Posterior cingulate gyrus (tissue), 11 donors: ENCODE measurements at regions not wholly inside any gene's neighbourhood (a gene's known extent, or its start where the extent isn't known, plus 50 kb on each side); places are given as distances from the start of the nearest gene placed in this dataset.
"Not testable (repeated sequence)": the region's sequence is repeated elsewhere in the genome, so short reads cannot be mapped to it uniquely, and the experiment has no call there.

ENCODE experiments used
- DNase-seq, 10 donors: peaks; one replicate each; pipeline versions ENCODE4 v3.0.0 to v3.0.0-alpha.2; 2020 to 2021; ENCODE audit warnings: mixed read lengths in 3 of 10
- intact Hi-C: fragments of 100-400 bp; cut with DNase I; formaldehyde crosslinking; loops from one replicate; pipeline ENCODE4 v1.15.1; 2023

DNA sequence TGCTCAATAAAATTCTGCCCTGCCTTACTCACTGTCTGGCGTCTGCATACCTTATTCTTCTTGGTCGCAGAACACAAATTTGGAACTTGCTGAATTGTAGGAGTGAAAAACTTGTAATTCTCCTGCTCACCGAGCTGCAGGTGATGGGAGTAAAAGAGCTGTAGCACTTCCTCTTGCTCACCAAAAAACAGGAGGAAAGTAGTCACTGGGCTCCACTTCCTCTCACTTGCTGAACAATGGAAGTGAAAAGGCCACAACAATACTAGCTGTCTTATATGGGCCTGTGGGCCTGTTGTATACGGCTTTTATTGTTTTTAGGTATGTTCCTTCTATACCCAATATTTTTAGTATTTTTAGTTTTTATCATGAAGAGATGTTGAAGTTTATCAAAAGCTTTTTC is 978.7 kb downstream of the SLITRK5 start:
- no peak for DNase-seq
- intact Hi-C loops = no loop called here

- intact Hi-C loops = no loop called here
- DNase-seq = no peak
Measured at GRCh38 chr13:88651531-88651930, 980.4 kb downstream of the SLITRK5 start.

GRCh38 chr13:88656751-88657150 is 985.6 kb downstream of the SLITRK5 start:
- intact Hi-C loops = no loop called here
- DNase-seq = no peak

DNA sequence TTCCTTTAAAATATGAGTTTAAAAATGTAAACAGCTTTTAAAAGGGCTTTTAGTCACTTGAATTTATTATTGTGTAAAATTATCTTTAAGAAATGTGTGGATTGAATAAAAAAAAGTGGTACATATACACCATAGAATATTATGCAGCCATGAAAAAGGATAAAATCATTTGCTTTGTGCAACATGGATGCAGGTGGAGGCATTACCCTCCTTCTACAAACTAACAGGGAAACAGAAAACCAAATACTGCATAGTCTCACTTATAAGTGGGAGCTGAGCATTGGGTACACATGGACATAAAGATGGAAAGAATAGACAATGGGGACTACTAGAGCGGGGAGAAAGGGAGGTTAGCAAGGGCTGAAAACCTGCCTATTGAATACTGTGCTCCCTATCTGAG is 999.3 kb downstream of the SLITRK5 start:
- no peak for DNase-seq
- intact Hi-C loops = no loop called here

- intact Hi-C loops = no loop called here
- no peak for DNase-seq
Measured at GRCh38 chr13:88674841-88675240, 1003.7 kb downstream of the SLITRK5 start.

DNA sequence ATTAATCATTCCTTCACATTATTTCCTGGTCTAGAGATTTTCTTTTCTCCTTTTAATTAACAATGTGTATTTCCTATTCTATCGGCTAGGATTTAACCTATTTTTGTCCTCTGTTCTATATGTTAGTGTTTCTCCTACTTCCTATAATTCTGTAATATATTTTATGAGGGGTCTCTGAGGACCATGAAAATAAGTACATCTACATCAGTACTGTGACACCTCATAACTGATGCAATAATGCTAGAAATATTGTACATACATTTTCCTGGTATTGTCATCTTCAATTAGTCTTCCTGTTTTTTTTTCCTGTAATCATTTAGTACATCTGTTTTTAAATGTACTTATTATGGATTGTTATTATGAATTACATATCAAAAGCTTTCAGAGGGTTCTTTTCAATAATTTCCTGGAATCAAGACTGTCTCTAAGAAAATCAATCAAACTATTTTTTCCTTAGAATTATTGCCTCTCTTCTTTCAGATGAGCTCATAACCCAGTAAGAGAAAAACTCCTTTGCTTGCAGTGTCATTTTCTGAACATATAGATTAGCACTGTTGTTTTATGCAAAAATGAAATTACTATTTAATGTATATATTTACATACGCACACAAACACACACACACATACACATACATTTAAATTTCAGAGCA is 1004.3 kb downstream of the SLITRK5 start:
- DNase-seq = no peak
- intact Hi-C loops = no loop called here

- intact Hi-C loops = no loop called here
- DNase-seq = no peak
Measured at GRCh38 chr13:88676016-88676415, 1004.8 kb downstream of the SLITRK5 start.

DNA sequence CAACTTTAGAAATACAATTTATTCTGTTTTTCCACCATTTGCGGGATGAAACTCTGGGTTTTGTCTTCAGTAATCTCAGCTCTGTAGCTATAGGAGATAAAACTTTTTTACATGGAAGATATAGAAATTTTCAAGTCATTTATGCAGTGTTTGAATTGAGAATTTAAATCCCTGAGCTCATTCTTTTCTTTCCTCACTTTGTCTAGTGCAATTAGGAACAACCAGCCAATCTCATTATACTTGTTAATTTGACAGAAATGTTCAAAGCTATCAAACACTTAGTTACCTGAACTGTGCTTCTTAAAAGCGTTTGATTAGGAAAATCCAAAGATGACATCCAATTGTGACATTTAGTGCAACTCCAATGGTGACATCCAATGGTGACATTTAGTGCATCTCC is 1014.3 kb downstream of the SLITRK5 start:
- intact Hi-C loops = no loop called here
- no peak for DNase-seq

GRCh38 chr13:88701551-88701950 is 1030.4 kb downstream of the SLITRK5 start:
- intact Hi-C loops = no loop called here
- DNase-seq = no peak

GRCh38 chr13:88704600-88705275 is 1033.6 kb downstream of the SLITRK5 start:
- intact Hi-C loops = no loop called here
- DNase-seq = no peak

DNA sequence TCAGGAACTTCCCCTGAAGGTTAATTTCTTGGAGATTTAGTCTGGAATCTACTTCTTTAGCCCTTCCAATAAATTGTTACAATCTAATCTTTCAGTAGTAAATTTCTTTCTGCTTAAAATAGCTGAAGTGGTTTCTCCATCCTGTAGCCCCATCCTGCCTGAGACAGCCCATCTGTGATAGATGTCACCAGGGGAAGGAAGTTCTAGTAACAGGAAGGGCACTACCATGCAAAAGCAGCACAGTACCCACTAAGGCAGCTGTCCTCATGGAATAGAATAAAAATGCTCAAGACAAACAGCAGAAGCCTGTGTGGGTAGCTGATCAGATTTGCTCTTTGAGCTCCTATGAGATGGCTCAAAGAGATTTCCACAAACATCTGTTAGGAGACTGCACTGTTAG is 1036.5 kb downstream of the SLITRK5 start:
- intact Hi-C loops = no loop called here
- DNase-seq = no peak

DNA sequence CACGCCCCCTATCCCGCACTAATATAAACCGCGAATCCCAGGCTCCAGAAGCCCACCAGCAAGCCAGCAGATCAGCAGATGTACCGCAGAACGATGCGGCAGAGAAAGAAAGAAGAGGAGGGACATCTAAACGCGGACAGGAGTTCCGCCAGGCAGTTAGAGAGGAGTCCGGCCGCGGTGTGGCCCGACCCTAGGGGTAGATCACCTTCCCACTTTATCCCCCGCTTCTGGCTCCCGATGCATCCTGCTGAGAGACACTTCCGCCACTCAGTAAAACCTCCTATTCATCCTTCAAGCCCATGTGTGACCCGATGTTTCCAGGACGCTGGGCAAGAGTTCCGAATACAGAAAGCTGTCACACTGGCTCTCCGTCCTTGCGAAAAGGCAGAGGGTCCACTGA is 1046.8 kb downstream of the SLITRK5 start:
- intact Hi-C loops = no loop called here
- peak in 3 of 10 donors; percentile 57 to 69 (median 68) for DNase-seq

DNA sequence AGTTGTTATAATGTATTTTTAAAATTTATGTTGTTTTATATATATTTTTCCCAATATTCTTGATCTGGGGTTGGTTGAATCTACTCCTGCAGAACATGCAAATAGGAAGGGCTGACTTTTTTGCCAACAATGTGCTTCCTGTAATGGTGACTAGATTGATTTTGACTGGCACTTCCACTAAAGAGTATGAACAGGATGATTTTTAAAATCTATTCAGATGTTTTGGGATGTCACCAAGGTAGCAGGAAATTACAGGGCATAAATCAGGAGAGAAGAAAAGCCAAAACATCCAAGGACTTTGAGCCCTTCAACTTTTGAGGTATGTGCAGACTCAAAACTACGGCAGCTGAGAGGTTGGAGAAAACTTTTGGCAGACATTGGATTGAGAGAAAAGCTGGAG is 1047.6 kb downstream of the SLITRK5 start:
- DNase-seq = no peak
- intact Hi-C loops = no loop called here

DNA sequence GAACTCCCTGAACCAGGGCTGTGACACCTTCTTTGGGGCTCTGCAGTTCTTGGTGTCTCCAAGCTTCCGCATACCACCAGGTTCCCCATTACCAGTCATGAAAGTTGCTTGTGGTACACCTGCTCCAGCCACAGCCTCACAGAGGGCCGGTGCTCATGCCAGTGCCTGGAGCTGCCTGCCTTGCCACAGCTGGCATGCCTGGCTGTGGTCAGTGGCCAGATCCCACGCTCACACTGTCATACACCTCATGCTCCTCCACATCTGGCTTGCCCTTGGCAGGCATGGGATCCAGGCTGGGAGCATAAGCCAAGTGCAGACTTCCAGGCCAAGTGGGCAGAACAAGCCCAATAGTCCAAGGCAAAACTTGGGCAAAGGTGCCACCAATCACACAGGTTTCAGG is 1054.9 kb downstream of the SLITRK5 start:
- intact Hi-C loops = no loop called here
- DNase-seq = peak in 2 of 10 donors; percentile 57 to 59

DNA sequence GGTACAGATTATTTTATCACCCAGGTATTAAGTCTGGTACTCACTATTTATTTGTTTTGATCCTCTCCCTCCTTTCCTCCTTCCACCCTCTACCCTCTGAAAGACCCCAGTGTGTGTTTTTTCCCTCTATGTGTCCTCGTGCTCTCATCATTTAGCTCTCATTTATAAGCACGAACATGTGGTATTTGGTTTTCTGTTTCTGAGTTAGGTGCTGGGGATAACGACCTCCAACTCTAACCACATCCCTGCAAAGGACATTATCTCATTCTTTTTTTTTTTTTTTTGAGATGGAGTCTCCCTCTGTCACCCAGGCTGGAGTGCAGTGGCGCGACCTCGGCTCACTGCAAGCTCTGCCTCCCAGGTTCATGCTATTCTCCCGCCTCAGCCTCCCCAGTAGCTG is 1056.1 kb downstream of the SLITRK5 start:
- intact Hi-C loops, DNase-seq: not testable (repeated sequence)

DNA sequence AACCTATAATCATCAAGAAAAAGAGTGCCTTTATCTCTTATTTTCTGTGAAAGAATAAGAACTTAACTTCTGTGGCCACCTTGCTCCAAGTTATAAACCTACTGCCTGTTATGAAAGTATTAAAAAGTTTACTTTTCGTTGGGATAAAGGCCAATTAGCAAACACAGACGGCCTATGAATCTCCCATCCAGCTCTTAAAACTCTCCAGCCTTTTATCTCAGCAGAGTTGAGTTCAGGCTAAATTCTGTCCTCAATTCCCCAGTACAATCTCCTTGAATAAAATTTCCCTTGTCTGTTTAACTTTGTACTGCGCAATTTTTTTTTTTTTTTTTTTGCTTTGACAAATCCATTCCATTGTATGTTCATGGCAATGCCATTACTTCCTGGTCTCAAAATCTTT is 1058.4 kb downstream of the SLITRK5 start:
- no peak for DNase-seq
- intact Hi-C loops = no loop called here

DNA sequence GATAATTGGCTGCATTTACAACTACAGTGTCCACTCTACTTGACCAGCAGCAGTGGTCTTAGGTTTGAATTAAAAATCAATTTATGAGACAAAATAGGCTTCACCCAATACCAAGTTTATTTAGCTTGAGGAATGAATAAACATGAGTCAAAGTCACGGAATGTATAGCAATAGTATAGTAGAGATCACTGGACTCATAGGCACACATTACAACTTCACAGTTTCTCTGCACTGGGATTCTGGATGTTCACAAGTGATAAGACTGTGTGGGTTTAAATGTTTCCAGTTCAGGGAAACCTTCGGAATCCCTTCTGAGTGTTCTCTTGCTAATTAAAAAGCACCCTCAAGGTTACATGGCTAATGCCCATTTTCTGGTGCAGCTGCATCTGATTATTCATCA is 1064.9 kb downstream of the SLITRK5 start:
- intact Hi-C loops = no loop called here
- no peak for DNase-seq

DNA sequence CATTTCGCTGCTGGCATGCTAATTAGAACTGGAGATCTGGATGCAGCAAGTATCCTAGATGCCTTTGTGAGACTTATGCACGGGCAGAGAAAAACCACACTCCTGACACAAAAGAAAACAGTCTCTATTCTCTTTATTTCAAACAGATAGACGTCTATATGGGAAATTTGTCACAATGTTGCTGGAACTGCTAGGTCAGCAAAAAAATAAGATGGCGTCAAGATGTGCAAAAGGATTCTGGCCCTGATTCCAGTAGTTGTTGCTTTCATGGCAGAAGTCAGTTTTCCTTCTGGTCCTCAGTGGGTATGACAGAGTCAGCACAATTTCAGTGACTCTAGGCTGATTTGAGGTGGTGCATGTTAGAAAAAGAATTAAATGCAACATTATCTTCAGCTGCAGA is 1068.0 kb downstream of the SLITRK5 start:
- intact Hi-C loops = no loop called here
- DNase-seq = no peak

DNA sequence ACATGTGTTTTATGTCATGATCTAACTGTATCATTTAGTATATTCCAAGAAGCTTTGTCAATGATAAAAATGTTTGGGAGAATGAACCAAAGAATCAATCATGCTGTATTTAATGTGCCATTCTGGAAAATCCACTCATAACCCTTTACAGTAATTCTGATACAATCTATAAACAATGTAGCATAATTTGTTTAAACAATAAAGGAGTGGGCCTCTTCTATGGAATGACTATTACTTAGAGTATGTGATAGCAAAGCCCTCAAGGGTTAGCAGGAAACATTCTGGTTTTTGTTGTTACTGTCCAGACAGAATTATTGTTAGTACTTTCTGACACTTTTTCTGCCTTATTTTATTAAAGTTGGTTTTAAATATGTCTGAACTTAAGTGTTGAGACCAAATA is 1073.1 kb downstream of the SLITRK5 start:
- DNase-seq = no peak
- intact Hi-C loops = no loop called here

DNA sequence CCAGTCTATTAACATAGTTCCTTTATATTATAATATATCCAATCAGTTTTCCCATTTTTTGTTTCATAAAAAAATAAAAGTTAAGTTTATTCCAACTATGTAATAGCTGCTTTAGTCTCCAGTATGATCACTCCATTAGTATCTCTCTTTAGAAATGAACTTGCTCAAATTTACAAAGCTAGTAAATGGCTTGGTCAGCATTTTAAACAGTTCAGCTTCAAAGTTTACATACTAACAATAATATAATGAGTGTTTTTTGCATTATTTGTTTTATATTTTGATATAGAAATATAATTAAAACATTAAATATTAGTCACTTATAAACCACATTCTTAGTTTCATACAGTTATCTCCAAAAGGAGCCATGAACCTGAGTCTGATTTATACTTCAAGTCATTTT is 1073.8 kb downstream of the SLITRK5 start:
- DNase-seq = no peak
- intact Hi-C loops = no loop called here

- no peak for DNase-seq
- intact Hi-C loops = no loop called here
Measured at GRCh38 chr13:88752041-88752440, 1080.9 kb downstream of the SLITRK5 start.

DNA sequence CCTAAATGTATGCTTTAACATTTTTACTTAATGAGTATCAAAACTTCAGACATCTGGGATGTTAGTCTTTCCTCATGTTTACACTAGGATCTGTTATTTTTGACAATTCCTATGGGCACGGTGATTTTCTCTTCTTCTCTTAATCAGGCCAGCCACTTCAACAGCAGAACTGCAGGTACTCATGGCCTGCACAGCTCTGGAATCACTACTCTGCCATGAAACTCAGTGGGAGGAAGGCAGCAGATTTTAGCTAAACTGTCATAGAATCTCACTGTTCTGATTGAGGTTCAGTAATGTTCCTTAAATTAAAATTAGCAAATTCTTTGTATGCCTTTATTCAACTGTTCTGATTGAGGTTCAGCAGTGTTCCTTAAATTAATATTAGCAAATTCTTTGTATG is 1083.0 kb downstream of the SLITRK5 start:
- intact Hi-C loops = no loop called here
- no peak for DNase-seq

- intact Hi-C loops = no loop called here
- no peak for DNase-seq
Measured at GRCh38 chr13:88761145-88761544, 1090.0 kb downstream of the SLITRK5 start.
